HEK293T (cell line): ENCODE measurements at regions not wholly inside any gene's neighbourhood (a gene's known extent, or its start where the extent isn't known, plus 50 kb on each side); places are given as distances from the start of the nearest gene placed in this dataset.

Experiments
- BHLHE40 ChIP-seq: fragments of 450-650 bp; IDR thresholded peaks from 2 replicates; pipeline ENCODE4 v1.6.1; 2016; ENCODE audit warnings: mild to moderate bottlenecking, moderate library complexity, borderline replicate concordance
- CTBP1 ChIP-seq: fragments of 450-650 bp; IDR thresholded peaks from 2 replicates; pipeline ENCODE4 v1.6.1; 2016; ENCODE audit warnings: borderline replicate concordance
- ELF4 ChIP-seq: fragments of 450-650 bp; IDR thresholded peaks from 2 replicates; pipeline ENCODE4 v1.6.1; 2017; ENCODE audit warnings: antibody characterized with exemption
- FOXA1 ChIP-seq: fragments of 450-650 bp; IDR thresholded peaks from 2 replicates; pipeline ENCODE4 v1.6.1; 2016; ENCODE audit warnings: mild to moderate bottlenecking
- FOXK2 ChIP-seq: fragments of 450-650 bp; IDR thresholded peaks from 2 replicates; pipeline ENCODE4 v1.6.1; 2016; ENCODE audit warnings: mild to moderate bottlenecking
- FOXM1 ChIP-seq: fragments of 450-650 bp; IDR thresholded peaks from 2 replicates; pipeline ENCODE4 v1.6.1; 2017; ENCODE audit warnings: mild to moderate bottlenecking, borderline replicate concordance
- HDGF ChIP-seq: fragments of 450-650 bp; IDR thresholded peaks from 2 replicates; pipeline ENCODE4 v1.6.1; 2017; ENCODE audit warnings: antibody characterized with exemption, borderline replicate concordance
- L3MBTL2 ChIP-seq: fragments of 450-650 bp; conservative IDR thresholded peaks from 2 replicates; pipeline ENCODE4 v1.6.1; 2016; ENCODE audit warnings: mild to moderate bottlenecking
- LEF1 ChIP-seq: fragments of 450-650 bp; IDR thresholded peaks from 2 replicates; pipeline ENCODE4 v1.6.1; 2017; ENCODE audit warnings: mild to moderate bottlenecking, borderline replicate concordance
- NFRKB ChIP-seq: fragments of 450-650 bp; IDR thresholded peaks from 2 replicates; pipeline ENCODE4 v1.6.1; 2016; ENCODE audit warnings: mild to moderate bottlenecking, moderate library complexity
- SP1 ChIP-seq: fragments of 450-650 bp; IDR thresholded peaks from 2 replicates; pipeline ENCODE4 v1.6.1; 2017
- SUZ12 ChIP-seq: fragments of 450-650 bp; IDR thresholded peaks from 2 replicates; pipeline ENCODE4 v1.6.1; 2016; ENCODE audit warnings: mild to moderate bottlenecking
- TARDBP ChIP-seq: fragments of 450-650 bp; IDR thresholded peaks from 2 replicates; pipeline ENCODE4 v1.6.1; 2016

- TF ChIP-seq L3MBTL2 (no peak), ELF4 (no peak), FOXM1 (no peak), SP1 (no peak), SUZ12 (no peak), LEF1 (no peak), BHLHE40 (no peak), NFRKB (no peak), FOXK2 (no peak), HDGF (no peak), FOXA1 (no peak), TARDBP (no peak), CTBP1 (no peak)
These were observed 90.2 kb upstream of the SYT10 start for GRCh38 chr12:33529810-33530209.
